T47D (cell line): ENCODE measurements at regions not wholly inside any gene's neighbourhood (a gene's known extent, or its start where the extent isn't known, plus 50 kb on each side); places are given as distances from the start of the nearest gene placed in this dataset.

ENCODE experiments used
- DNase-seq, 2 experiments: peaks; one replicate each; pipeline versions ENCODE4 v3.0.0 to v3.0.0-alpha.2; 2011 to 2012; ENCODE audit warnings: low read depth in 1 of 2, low spot score in 1 of 2
- JUND ChIP-seq: IDR thresholded peaks from 2 replicates; pipeline ENCODE4 v1.6.1; 2012; ENCODE audit warnings: low read depth
- in situ Hi-C: cut with HindIII; loops from 2 replicates; pipeline ENCODE4 v1.10.0; 2016; ENCODE audit warnings: low sequenced_read_pairs, low pct_unique_long_range_greater_than_20kb

DNA sequence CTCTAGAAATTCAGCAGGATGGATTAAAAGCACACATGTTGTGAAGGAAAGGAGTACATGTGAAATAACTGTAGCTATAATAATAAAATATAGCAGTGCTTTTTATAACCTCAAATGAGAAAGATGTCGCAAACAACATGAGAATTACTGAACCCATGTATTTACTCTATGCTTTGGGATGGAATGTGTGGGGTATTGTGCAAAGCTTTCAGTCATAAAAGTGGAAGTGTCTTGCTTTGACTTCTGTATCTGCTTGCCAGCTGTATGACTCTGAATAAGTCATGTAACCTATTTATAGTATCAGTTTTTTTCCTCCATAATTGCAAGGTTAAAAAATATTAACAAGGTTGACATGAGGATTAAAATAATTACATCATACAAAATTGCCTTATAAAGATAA lies 519.3 kb upstream of the CADM2 start:
- TF ChIP-seq JUND = no peak
- in situ Hi-C loops = no loop called here
- DNase-seq = no peak

- no peak for TF ChIP-seq JUND
- no peak for DNase-seq
- in situ Hi-C loops = no loop called here
Observed at GRCh38 chr3:84440291-84440690, 518.5 kb upstream of the CADM2 start.

GRCh38 chr3:84442533-84442932 lies 516.3 kb upstream of the CADM2 start:
- in situ Hi-C loops = no loop called here
- no peak for DNase-seq
- no peak for TF ChIP-seq JUND

- in situ Hi-C loops = no loop called here
- TF ChIP-seq JUND = no peak
- no peak for DNase-seq
Observed at GRCh38 chr3:84444726-84445521, 513.9 kb upstream of the CADM2 start.

DNA sequence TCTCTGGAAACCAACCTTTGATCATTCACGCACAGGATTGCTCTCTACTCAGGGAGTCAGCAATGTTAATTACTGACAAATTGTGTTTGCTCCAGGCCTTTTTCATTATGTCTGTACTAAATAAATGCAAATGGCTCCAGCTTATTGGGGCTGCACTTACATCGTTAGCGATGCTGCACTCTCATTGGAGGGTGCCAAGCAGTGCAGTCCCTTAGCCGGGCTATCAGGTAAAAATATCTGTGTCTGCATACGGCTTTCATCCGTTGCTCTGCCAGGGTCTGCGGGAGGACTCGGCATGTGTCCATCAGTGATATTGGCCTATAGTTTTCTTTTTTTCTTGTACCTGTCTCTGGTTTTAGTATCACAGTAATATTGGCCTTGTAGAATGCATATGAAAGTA lies 471.5 kb upstream of the CADM2 start:
- DNase-seq = no peak
- TF ChIP-seq JUND = no peak
- in situ Hi-C loops = no loop called here

DNA sequence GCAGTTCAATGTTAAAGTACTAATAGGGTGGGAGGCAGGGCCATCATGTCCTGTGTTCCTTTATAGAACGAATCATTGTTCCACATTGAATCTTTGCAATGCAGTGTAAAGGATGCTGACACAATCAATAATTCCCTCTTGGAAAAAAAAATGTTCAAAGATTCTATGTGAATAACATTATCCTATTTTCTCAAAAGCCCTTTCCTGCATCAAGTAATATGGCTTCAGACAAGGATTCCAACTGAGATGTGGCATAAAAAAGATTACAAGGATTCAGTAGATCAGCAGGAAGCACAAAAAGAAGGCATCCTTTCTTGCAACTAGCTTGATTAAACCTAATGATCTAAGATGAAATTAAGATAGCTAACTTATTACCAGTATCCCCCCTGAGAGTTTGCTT lies 454.0 kb upstream of the CADM2 start:
- TF ChIP-seq JUND = no peak
- in situ Hi-C loops = no loop called here
- DNase-seq = no peak

- in situ Hi-C loops = no loop called here
- no peak for TF ChIP-seq JUND
Observed at GRCh38 chr3:84510007-84510406, 448.8 kb upstream of the CADM2 start.

GRCh38 chr3:84522893-84523292 lies 435.9 kb upstream of the CADM2 start:
- no peak for TF ChIP-seq JUND
- DNase-seq = no peak
- in situ Hi-C loops = no loop called here

More at GRCh38 chr3:84510007-84510406, 448.8 kb upstream of the CADM2 start:
- no peak for DNase-seq

DNA sequence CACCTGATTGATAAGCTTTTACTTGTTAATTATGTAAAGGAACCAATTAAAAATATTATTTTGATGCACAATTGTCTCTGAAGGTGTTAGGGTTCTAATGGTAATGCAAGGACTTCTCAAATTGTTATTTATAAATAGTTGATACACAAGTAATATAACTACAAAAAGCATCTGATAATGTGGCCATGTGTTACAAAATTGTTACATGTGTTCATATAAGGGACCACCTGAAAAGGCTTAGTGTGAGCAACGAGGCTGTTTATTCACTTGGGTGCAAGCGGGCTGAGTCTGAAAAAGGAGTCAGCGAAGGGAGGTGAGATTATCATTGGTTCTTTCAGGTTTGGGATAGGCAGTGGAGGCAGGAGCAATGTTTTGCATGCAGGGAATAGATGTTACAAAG lies 421.9 kb upstream of the CADM2 start:
- no peak for DNase-seq
- TF ChIP-seq JUND = no peak
- in situ Hi-C loops = no loop called here

DNA sequence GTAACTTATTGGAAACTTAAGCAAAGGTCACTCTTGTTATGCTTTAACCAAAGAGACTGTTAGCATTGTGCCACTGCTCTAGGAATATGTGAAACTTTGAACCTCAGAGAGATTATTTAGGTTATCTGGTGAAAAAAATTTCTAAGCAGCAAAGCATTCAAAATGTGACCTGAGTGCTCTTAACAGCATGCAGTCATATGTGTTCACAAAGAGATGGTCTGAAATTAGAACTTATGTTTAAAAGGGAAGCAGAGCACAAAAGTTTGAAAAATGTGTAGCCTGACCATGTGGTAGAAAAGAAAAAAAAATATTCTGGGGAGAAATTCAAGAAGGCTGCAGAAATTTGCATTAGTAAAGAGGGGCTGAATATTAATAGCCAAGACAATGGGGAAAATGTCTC lies 420.2 kb upstream of the CADM2 start:
- no peak for TF ChIP-seq JUND
- no peak for DNase-seq
- in situ Hi-C loops = no loop called here

DNA sequence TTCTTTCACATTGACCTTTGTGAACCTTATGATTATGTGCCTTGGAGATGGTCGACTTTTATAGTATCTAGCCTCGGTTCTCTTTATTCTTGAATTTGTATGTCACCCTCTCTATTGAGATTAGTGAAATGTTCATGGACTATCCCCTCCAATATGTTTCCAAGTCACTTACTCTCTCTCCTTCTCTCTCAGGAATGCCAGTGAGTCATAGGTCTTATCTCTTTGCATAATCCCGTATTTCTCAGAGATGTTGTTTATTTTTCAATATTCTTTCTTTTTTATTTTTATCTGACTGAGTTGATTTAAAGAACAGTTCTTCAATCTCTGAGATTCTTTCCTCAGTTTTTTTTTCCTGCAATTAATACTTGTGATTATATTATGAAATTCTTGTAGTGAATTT lies 411.6 kb upstream of the CADM2 start:
- in situ Hi-C loops = no loop called here
- no peak for TF ChIP-seq JUND
- DNase-seq = no peak

GRCh38 chr3:84547971-84548970 lies 410.5 kb upstream of the CADM2 start:
- in situ Hi-C loops = no loop called here
- DNase-seq = peak; percentile 29 to 93
- TF ChIP-seq JUND = no peak

DNA sequence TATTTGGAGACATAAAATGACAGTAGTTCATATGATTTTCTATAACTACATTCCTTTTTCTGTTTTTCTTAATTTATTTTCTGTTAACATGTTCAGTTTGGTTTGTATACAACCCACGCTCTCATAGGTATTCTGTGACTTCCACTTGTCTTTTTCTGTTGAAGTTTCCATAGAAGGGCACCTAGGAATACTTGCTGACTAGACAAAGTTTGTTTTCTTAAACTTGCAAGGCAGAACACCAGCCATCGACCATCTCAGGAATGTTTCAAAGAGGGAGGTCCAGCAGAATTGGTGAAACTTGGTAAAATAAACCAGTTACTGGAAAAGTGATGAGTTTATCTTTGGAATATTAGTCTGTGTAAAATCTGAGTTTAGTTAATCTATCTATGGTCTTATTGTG lies 403.2 kb upstream of the CADM2 start:
- in situ Hi-C loops = no loop called here
- no peak for DNase-seq
- no peak for TF ChIP-seq JUND
